ENCODE measurements at regions not wholly inside any gene's neighbourhood (a gene's known extent, or its start where the extent isn't known, plus 50 kb on each side); places are given as distances from the start of the nearest gene placed in this dataset.

DNA sequence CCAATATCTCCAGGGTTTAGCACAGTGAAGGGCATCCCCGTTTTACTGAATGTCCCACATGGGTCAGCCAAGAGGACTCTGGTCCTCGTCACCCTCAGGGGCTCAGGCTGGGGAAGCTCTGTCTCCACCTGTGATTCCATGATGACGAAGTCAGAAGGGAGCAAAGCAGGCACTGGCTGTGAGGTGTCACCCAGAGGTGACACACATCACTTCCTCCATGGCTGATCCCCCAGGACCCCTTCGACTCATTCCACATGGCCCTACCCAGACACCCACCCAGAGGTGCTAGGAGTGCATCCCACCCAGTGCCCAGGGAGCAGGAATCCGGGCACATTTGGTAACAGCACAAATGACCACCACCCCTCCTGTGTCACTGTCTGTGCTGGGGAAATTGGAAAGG lies 145.2 kb upstream of the VSTM2B start:
- TF ChIP-seq POLR2A (IDR thresholded peaks at IDR 0.05): no peak
- TF ChIP-seq, protein P1, sequence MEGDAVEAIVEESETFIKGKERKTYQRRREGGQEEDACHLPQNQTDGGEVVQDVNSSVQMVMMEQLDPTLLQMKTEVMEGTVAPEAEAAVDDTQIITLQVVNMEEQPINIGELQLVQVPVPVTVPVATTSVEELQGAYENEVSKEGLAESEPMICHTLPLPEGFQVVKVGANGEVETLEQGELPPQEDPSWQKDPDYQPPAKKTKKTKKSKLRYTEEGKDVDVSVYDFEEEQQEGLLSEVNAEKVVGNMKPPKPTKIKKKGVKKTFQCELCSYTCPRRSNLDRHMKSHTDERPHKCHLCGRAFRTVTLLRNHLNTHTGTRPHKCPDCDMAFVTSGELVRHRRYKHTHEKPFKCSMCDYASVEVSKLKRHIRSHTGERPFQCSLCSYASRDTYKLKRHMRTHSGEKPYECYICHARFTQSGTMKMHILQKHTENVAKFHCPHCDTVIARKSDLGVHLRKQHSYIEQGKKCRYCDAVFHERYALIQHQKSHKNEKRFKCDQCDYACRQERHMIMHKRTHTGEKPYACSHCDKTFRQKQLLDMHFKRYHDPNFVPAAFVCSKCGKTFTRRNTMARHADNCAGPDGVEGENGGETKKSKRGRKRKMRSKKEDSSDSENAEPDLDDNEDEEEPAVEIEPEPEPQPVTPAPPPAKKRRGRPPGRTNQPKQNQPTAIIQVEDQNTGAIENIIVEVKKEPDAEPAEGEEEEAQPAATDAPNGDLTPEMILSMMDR (IDR thresholded peaks at IDR 0.05): no peak
- TF ChIP-seq POLR2AphosphoS5 (IDR thresholded peaks at IDR 0.05): no peak
- no peak for TF ChIP-seq EP300 (IDR thresholded peaks at IDR 0.05)
